ENCODE measurements at regions not wholly inside any gene's neighbourhood (a gene's known extent, or its start where the extent isn't known, plus 50 kb on each side); places are given as distances from the start of the nearest gene placed in this dataset.
A peak's percentile ranks its signal among the peaks of the same experiment; 100 is the strongest.

GRCh38 chr17:71111460-71111859 lies 942.1 kb downstream of the KCNJ2 start:
- ATAC-seq (no peak), DNase-seq (ENCODE audit: low read depth in 1 of 2, low spot score in 1 of 2) (no peak)

GRCh38 chr17:71111934-71112333 lies 942.6 kb downstream of the KCNJ2 start:
- no peak overlapping the region for H3K27ac ChIP-seq
- TF ChIP-seq TFCP2L1 (CRISPR knock-in tag; IDR thresholded peaks at IDR 0.05) = no peak
- no peak for TF ChIP-seq RAD21 (conservative IDR thresholded peaks at IDR 0.05 in 1 of 2, IDR thresholded peaks at IDR 0.05 in 1 of 2)
- TF ChIP-seq JUNB (IDR thresholded peaks at IDR 0.05) = no peak
- no peak for TF ChIP-seq KDM1A (IDR thresholded peaks at IDR 0.05; ENCODE audit: low read depth)
- TF ChIP-seq ZFP36 (IDR thresholded peaks at IDR 0.05; ENCODE audit: borderline replicate concordance, partially characterized antibody) = no peak
- no peak for TF ChIP-seq EP300 (IDR thresholded peaks at IDR 0.05)
- no peak for TF ChIP-seq KDM5A (IDR thresholded peaks at IDR 0.05)
- TF ChIP-seq MAX (IDR thresholded peaks at IDR 0.05) = no peak
- TF ChIP-seq SMC3 (IDR thresholded peaks at IDR 0.05) = no peak
- no peak for TF ChIP-seq RFX5 (IDR thresholded peaks at IDR 0.05)
- TF ChIP-seq ZC3H11A (IDR thresholded peaks at IDR 0.05) = no peak
- no peak for TF ChIP-seq FOSL2 (IDR thresholded peaks at IDR 0.05)
- no peak for TF ChIP-seq FOSL2 (CRISPR knock-in tag; IDR thresholded peaks at IDR 0.05)
- TF ChIP-seq CBX8 (IDR thresholded peaks at IDR 0.05) = no peak
- TF ChIP-seq PBX3 (IDR thresholded peaks at IDR 0.05) = no peak
- no peak for TF ChIP-seq MYC (IDR thresholded peaks at IDR 0.05; ENCODE audit: borderline replicate concordance, low read length)
- TF ChIP-seq HOXB5 (CRISPR knock-in tag; IDR thresholded peaks at IDR 0.05) = no peak
- no peak for TF ChIP-seq FOSB (CRISPR knock-in tag; IDR thresholded peaks at IDR 0.05)
- no peak for TF ChIP-seq HOXB13 (CRISPR knock-in tag; IDR thresholded peaks at IDR 0.05; ENCODE audit: low read depth)
- FAIRE-seq (peak; percentile 46), ATAC-seq (no peak), DNase-seq (ENCODE audit: low read depth in 1 of 2, low spot score in 1 of 2) (no peak)
- no peaks in the 10 kb centered on the region for H3K4me1 ChIP-seq
- 17% methylated on average over 2 of the region's 2 CpGs for WGBS (ENCODE audit: missing lambda C conversion rate)
- no peak overlapping the region for H3K4me3 ChIP-seq
- CTCF ChIA-PET = interaction anchor here (1.3 kb wide), 1 partner anchor 1007 kb away, joined by 4 read pairs; no protein-coding TSS in a partner anchor
- H3K4me2 ChIP-seq = no peak overlapping the region
- POLR2A ChIA-PET = no interaction called here
- H3K9me3 ChIP-seq = no peaks in the 10 kb centered on the region

More at GRCh38 chr17:71111460-71111859, 942.1 kb downstream of the KCNJ2 start:
- H3K4me2 ChIP-seq = no peak overlapping the region
- TF ChIP-seq TFCP2L1 (CRISPR knock-in tag; IDR thresholded peaks at IDR 0.05) (no peak), HOXB5 (CRISPR knock-in tag; IDR thresholded peaks at IDR 0.05) (no peak), HEYL (CRISPR knock-in tag; IDR thresholded peaks at IDR 0.05) (no peak)
- ChIA-PET POLR2A (no interaction called here), CTCF (interaction anchor here (1.3 kb wide), 1 partner anchor 1008 kb away, joined by 4 read pairs; no protein-coding TSS in a partner anchor)
- no peak overlapping the region for H3K27ac ChIP-seq
- WGBS (ENCODE audit: missing lambda C conversion rate) = 38% methylated on average over 2 of the region's 2 CpGs
- H3K4me1 ChIP-seq = no peaks in the 10 kb centered on the region
- no peak for FAIRE-seq
- H3K9me3 ChIP-seq = no peaks in the 10 kb centered on the region
- H3K4me3 ChIP-seq = no peak overlapping the region

GRCh38 chr17:71113347-71113746 lies 944.0 kb downstream of the KCNJ2 start:
- no peak for FAIRE-seq
- WGBS (ENCODE audit: missing lambda C conversion rate) = 44% methylated on average over 4 of the region's 4 CpGs
- Histone ChIP-seq H3K27ac (no peak overlapping the region), H3K9me3 (no peaks in the 10 kb centered on the region), H3K4me2 (no peak overlapping the region), H3K4me1 (no peaks in the 10 kb centered on the region), H3K4me3 (no peak overlapping the region)
- no peak for TF ChIP-seq BHLHE40 (IDR thresholded peaks at IDR 0.05; ENCODE audit: low read depth, low read length)
- TF ChIP-seq ESRRA (IDR thresholded peaks at IDR 0.05; ENCODE audit: borderline replicate concordance, low read length) = no peak
- TF ChIP-seq NFE2L2 (conservative IDR thresholded peaks at IDR 0.05; ENCODE audit: low read length) = no peak
- TF ChIP-seq USF2 (IDR thresholded peaks at IDR 0.05) = no peak
- TF ChIP-seq ATOH8 (CRISPR knock-in tag; IDR thresholded peaks at IDR 0.05; ENCODE audit: low read depth) = no peak
- TF ChIP-seq POLR2A (IDR thresholded peaks at IDR 0.05; ENCODE audit: low read length) = no peak
- TF ChIP-seq FOSB (CRISPR knock-in tag; IDR thresholded peaks at IDR 0.05) = no peak
- TF ChIP-seq POLR2AphosphoS2 (conservative IDR thresholded peaks at IDR 0.05; ENCODE audit: low read length) = no peak
- CTCF ChIA-PET = interaction anchor here (0.6 to 1.2 kb wide), 4 partner anchors 9 to 556 kb away, joined by 3 to 5 read pairs (median 3); no protein-coding TSS in a partner anchor
- no peak for DNase-seq (ENCODE audit: low read depth in 1 of 2, low spot score in 1 of 2)
- POLR2A ChIA-PET = no interaction called here
- no peak for ATAC-seq
